ENCODE measurements at regions not wholly inside any gene's neighbourhood (a gene's known extent, or its start where the extent isn't known, plus 50 kb on each side); places are given as distances from the start of the nearest gene placed in this dataset.

DNA sequence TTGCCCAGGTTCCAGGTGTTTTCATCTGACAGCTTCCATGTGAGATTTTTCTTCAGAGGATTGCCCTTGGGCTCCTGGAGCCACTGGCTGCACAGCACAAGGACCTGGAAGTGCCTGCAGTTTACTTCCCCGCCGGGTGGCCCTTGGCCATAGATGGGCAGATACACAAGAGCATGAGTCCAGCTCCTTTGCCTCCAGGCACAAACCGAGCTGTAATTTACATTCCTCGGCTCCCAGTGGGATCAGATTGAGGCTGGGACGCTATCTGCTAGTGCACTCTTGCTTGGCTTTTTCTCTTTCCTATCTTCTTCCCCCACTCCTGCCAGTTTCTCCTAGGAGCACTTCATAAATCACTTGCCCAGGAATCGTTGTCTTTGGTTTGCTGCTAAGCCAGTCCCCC lies 85.4 kb upstream of the RALY start:
- no peak overlapping the region for H3K4me3 ChIP-seq (ENCODE audit: low read length)
- DNase-seq (ENCODE audit: low read depth) = no peak
- TF ChIP-seq, protein P1, sequence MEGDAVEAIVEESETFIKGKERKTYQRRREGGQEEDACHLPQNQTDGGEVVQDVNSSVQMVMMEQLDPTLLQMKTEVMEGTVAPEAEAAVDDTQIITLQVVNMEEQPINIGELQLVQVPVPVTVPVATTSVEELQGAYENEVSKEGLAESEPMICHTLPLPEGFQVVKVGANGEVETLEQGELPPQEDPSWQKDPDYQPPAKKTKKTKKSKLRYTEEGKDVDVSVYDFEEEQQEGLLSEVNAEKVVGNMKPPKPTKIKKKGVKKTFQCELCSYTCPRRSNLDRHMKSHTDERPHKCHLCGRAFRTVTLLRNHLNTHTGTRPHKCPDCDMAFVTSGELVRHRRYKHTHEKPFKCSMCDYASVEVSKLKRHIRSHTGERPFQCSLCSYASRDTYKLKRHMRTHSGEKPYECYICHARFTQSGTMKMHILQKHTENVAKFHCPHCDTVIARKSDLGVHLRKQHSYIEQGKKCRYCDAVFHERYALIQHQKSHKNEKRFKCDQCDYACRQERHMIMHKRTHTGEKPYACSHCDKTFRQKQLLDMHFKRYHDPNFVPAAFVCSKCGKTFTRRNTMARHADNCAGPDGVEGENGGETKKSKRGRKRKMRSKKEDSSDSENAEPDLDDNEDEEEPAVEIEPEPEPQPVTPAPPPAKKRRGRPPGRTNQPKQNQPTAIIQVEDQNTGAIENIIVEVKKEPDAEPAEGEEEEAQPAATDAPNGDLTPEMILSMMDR (conservative IDR thresholded peaks at IDR 0.05; ENCODE audit: low read depth, low read length) = no peak

DNA sequence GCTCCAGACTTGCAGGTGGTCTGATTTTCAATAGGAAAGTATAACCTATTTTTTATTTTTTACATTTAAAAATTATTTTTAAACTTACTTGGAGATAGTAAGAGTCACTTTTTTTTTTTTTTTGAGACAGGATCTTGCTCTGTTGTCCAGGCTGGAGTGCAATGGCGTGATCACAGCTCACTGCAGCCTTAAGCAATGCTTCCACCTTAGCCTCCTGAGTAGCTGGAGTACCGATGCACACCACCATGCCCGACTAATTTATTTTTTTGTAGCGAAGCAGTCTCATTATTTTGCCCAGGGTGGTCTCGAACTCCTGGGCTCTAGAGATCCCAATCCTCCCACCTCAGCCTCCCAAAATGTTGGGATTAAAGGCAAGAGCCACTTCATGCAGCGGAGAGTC lies 84.8 kb upstream of the RALY start:
- no peak for DNase-seq (ENCODE audit: low read depth)
- TF ChIP-seq, protein P1 (conservative IDR thresholded peaks at IDR 0.05; ENCODE audit: low read depth, low read length) = no peak
- no peak overlapping the region for H3K4me3 ChIP-seq (ENCODE audit: low read length)

DNA sequence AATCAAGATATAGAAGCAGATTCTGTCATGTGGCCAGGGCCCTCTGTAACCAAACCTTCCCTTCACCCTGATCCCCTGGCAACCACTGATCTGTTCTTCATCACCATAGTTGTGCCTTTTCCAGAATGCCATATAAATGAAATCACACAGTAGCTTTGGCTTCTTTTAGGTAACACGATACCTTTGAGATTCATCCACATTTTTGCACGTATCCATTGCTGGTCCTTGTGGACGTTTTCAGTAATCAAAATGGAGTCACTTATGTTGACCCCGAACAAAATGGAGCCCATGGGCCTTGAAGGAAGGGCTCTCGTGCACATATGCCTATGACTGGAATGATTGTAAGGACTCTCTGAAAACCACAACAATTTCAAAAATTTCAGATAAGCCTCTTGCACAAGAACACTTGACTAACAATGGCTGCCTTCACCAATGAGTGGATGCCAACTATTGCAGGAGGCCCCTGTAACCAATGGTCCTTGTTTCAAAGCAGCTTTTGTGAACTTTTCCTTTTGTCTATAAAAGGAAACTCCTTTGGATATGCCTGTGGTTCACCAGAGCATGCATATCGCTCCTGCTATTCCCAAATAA lies 84.3 kb upstream of the RALY start:
- peak; percentile 99 for DNase-seq (ENCODE audit: low read depth)
- TF ChIP-seq, protein P1 (conservative IDR thresholded peaks at IDR 0.05; ENCODE audit: low read depth, low read length) = no peak
- H3K4me3 ChIP-seq (ENCODE audit: low read length) = no peak overlapping the region

DNA sequence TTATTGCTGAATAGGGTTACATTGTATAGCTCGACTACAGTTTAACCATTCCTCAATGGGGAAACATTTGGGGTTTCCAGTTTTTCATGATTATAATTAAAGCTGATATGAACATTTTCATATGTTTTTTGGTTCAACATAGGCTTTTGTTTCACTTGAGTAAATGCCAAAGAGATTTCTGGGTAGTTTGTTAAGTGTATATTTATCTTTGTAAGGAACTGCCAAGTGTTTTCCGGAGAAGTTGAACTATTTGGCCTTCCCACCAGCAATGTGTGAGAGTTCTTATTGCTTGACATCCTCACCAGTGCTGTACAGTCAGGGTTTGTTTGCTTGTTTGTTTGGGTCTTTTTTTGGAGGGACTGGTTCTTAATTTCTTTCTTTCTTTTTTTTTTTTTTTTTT lies 83.7 kb upstream of the RALY start:
- no peak overlapping the region for H3K4me3 ChIP-seq (ENCODE audit: low read length)
- DNase-seq (ENCODE audit: low read depth) = no peak
- TF ChIP-seq, protein P1 (conservative IDR thresholded peaks at IDR 0.05; ENCODE audit: low read depth, low read length) = no peak

DNA sequence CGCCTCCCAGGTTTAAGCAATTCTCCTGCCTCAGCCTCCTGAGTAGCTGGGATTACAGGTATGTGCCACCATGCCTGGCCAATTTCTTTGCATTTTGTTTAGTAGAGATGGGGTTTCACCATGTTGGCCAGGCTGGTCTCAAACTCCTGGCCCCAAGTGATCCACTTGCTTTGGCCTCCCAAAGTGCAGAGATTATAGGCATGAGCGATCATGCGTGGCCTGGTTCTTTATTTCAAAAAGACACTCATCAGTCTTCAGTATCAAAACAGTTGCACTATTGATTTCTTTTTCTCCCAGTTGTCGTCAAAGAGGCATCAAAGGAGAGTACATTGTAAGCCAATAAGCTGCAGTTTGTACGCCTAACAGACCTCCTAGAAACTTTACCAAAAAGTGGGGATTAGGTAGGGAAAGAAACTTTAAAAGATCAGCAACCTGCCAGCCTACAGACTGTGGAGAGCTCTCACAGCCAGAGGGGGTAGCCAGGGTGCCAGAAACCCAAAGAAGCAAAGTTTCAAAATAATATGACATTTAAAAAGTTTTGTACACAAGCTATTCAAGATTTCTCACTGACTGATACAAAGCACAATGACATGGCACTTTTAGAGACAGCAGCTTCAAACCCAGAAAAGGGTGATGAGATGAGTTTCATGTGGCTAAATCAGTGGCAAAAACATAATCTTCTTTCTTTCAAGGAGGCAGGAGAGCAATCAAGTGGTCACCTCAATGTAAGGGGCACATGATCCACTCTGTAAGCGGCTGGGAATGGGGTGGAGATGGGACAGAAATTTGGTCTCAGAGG lies 83.0 kb upstream of the RALY start:
- no peak for DNase-seq (ENCODE audit: low read depth)
- TF ChIP-seq, protein P1 (conservative IDR thresholded peaks at IDR 0.05; ENCODE audit: low read depth, low read length) = no peak

DNA sequence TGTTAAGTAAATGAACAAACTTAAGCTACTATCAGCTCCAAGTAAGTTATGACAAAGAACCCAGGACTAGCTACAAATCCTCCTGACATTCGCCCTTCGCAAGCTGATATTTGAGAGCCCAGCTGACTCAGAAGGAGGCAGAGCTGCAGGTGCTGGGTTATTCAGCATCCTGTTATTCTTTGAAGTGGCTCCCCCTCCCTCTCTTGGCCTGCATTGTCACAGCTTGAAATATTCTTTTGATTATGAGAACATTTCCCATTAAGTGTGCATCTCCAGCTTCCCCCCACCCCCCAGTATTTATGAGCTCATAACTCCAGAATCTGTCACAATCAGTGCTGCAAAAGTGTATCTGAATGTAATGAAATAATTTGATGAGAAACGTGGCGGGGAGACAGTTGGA lies 78.8 kb upstream of the RALY start:
- H3K4me3 ChIP-seq (ENCODE audit: low read length) = no peak overlapping the region
- DNase-seq (ENCODE audit: low read depth) = no peak
- TF ChIP-seq, protein P1 (conservative IDR thresholded peaks at IDR 0.05; ENCODE audit: low read depth, low read length) = peak; percentile 37

More for the DNA sequence above, 83.0 kb upstream of the RALY start:
- no peak overlapping the region for H3K4me3 ChIP-seq (ENCODE audit: low read length)

All from retinal pigment epithelial cell (primary cell).